ENCODE measurements at regions not wholly inside any gene's neighbourhood (a gene's known extent, or its start where the extent isn't known, plus 50 kb on each side); places are given as distances from the start of the nearest gene placed in this dataset.

GRCh38 chr3:105967117-105967516 is 98.3 kb upstream of the CBLB start:
- no peak for TF ChIP-seq POLR2A (IDR thresholded peaks at IDR 0.05)
- TF ChIP-seq CTCF (IDR thresholded peaks at IDR 0.05): no peak

All from transverse colon (tissue), 3 donors.